HepG2 (cell line): ENCODE measurements at regions not wholly inside any gene's neighbourhood (a gene's known extent, or its start where the extent isn't known, plus 50 kb on each side); places are given as distances from the start of the nearest gene placed in this dataset.
A peak's percentile ranks its signal among the peaks of the same experiment; 100 is the strongest.

ENCODE experiments used
- ATAC-seq: fragments of 200-7000 bp; cut with Tn5 transposase; 3 replicates; pipeline ENCODE4 v1.9.1; 2020; ENCODE audit warnings: mild to moderate bottlenecking, moderate library complexity
- BruUV-seq: library from RNA; stranded (reverse); fragments of 400-500 nt; replicated peaks from 2 replicates; lab custom pipeline; 2021; lab: Mats Ljungman, UMichigan
- CTCF ChIA-PET: fragments of 300-600 bp; formaldehyde crosslinking; extraction: SDS; loops from one replicate; lab custom pipeline; 2021; ENCODE audit warnings: low total read pairs, inconsistent platforms, low intra/inter-chr PET ratio; lab: Yijun Ruan, JAX
- POLR2A ChIA-PET: fragments of 350-600 bp; sonication (Branson Sonifier 250); formaldehyde crosslinking; loops from one replicate; lab custom pipeline; 2020; ENCODE audit warnings: antibody characterized with exemption, inconsistent platforms; lab: Yijun Ruan, JAX
- DNase-seq: peaks from one replicate; pipeline ENCODE4 v3.0.0-alpha.2; 2015; ENCODE audit warnings: low spot score
- FAIRE-seq: peaks from 3 replicates; lab custom pipeline; 2011; peaks lifted over from hg19 to GRCh38; lab: Jason Lieb, UNC
- H2AFZ ChIP-seq: one replicate; pipeline ENCODE4 v1.6.1; 2011; ENCODE audit warnings: low read length, inconsistent platforms
- H3K27ac ChIP-seq: fragments of 300-600 bp; 3 replicates; pipeline ENCODE4 v1.8.0; 2011; ENCODE audit warnings: mixed run types, mild to moderate bottlenecking, mixed read lengths, low read length, inconsistent platforms; ENCODE audit not compliant: insufficient read depth; ENCODE audit errors: extremely low read length
- H3K27me3 ChIP-seq, 2 experiments: fragments of 200-600 bp in 1 of 2; 2 replicates in 1 of 2; 3 replicates in 1 of 2; pipeline versions ENCODE4 v1.6.0 to v1.8.0; 2011; ENCODE audit warnings: low read length in 2 of 2, mild to moderate bottlenecking in 2 of 2, moderate library complexity in 2 of 2, inconsistent platforms in 1 of 2; ENCODE audit not compliant: insufficient read depth in 2 of 2, control insufficient read depth in 1 of 2
- H3K36me3 ChIP-seq, 2 experiments: fragments of 200-600 bp in 1 of 2; replicated peaks in 1 of 2; 2 replicates in 1 of 2; 3 replicates in 1 of 2; pipeline versions ENCODE4 v1.5.1 to v1.8.0; 2011; ENCODE audit warnings: low read length in 2 of 2, inconsistent platforms in 1 of 2; ENCODE audit not compliant: insufficient read depth in 2 of 2, control insufficient read depth in 1 of 2
- H3K4me1 ChIP-seq: 2 replicates; pipeline ENCODE4 v1.5.1; 2012; ENCODE audit warnings: low read length, inconsistent platforms; ENCODE audit not compliant: insufficient read depth
- H3K4me2 ChIP-seq: 2 replicates; pipeline ENCODE4 v1.6.0; 2011; ENCODE audit warnings: low read depth, low read length, inconsistent platforms
- H3K4me3 ChIP-seq, 3 experiments: fragments of 200-600 bp in 1 of 3; sonication (generic), shearing (Covaris generic) in 1 of 3; replicated peaks in 1 of 3; 2 replicates each; pipeline ENCODE4 v1.5.1; 2011 to 2016; ENCODE audit warnings: low read length in 3 of 3, inconsistent platforms in 2 of 3, low read depth in 2 of 3, mild to moderate bottlenecking in 2 of 3, control low read depth in 1 of 3, mixed read lengths in 1 of 3; ENCODE audit not compliant: insufficient read depth in 1 of 3
- H3K79me2 ChIP-seq: one replicate; pipeline ENCODE4 v1.6.1; 2011; ENCODE audit warnings: low read length, inconsistent platforms; ENCODE audit not compliant: insufficient read depth
- H3K9ac ChIP-seq: 2 replicates; pipeline ENCODE4 v1.6.0; 2011; ENCODE audit warnings: mild to moderate bottlenecking, low read depth, low read length, inconsistent platforms; ENCODE audit not compliant: insufficient read depth
- H3K9me3 ChIP-seq: 2 replicates; pipeline ENCODE4 v1.5.1; 2012; ENCODE audit warnings: mild to moderate bottlenecking, low read length
- H4K20me1 ChIP-seq: 2 replicates; pipeline ENCODE4 v1.6.0; 2011; ENCODE audit warnings: inconsistent platforms, mild to moderate bottlenecking, low read length, moderate library complexity; ENCODE audit not compliant: insufficient read depth
- ARNT ChIP-seq: fragments of 450-650 bp; IDR thresholded peaks from 2 replicates; pipeline ENCODE4 v1.6.1; 2017
- CAMTA2 ChIP-seq: sonication (generic); formaldehyde crosslinking; IDR thresholded peaks from 2 replicates; pipeline ENCODE4 v1.4.0; 2020; ENCODE audit warnings: mild to moderate bottlenecking, missing genetic modification reagents, borderline replicate concordance
- CBX1 ChIP-seq: IDR thresholded peaks from one replicate; pipeline ENCODE4 v1.6.1; 2016; ENCODE audit warnings: antibody characterized with exemption, low read depth
- MATR3 ChIP-seq: sonication (generic); formaldehyde crosslinking; IDR thresholded peaks from 2 replicates; pipeline ENCODE4 v1.4.0; 2020; ENCODE audit warnings: missing genetic modification reagents
- MED8 ChIP-seq: sonication (generic); formaldehyde crosslinking; IDR thresholded peaks from 2 replicates; pipeline ENCODE4 v1.8.1; 2023; ENCODE audit warnings: mild to moderate bottlenecking, missing genetic modification reagents; ENCODE audit not compliant: insufficient replicate concordance
- NFRKB ChIP-seq: fragments of 450-650 bp; IDR thresholded peaks from 2 replicates; pipeline ENCODE4 v1.6.1; 2017
- PLSCR1 ChIP-seq: sonication (generic); formaldehyde crosslinking; IDR thresholded peaks from 2 replicates; pipeline ENCODE4 v1.5.0; 2020; ENCODE audit warnings: missing genetic modification reagents, mild to moderate bottlenecking, borderline replicate concordance
- SNAPC4 ChIP-seq: sonication (generic); formaldehyde crosslinking; IDR thresholded peaks from 2 replicates; pipeline ENCODE4 v1.4.0; 2020; ENCODE audit warnings: mild to moderate bottlenecking, missing genetic modification reagents
- TEAD3 ChIP-seq: optimal IDR thresholded peaks from 2 replicates; pipeline ENCODE3; 2016; ENCODE audit warnings: borderline replicate concordance
- THAP7 ChIP-seq: sonication (generic); formaldehyde crosslinking; IDR thresholded peaks from 2 replicates; pipeline ENCODE4 v1.8.1; 2023; ENCODE audit warnings: mild to moderate bottlenecking, missing genetic modification reagents
- ZMAT3 ChIP-seq: sonication (generic); formaldehyde crosslinking; conservative IDR thresholded peaks from 2 replicates; pipeline ENCODE4 v1.7.0; 2021; ENCODE audit warnings: missing genetic modification reagents
- ZNF282 ChIP-seq: fragments of 450-650 bp; IDR thresholded peaks from 2 replicates; pipeline ENCODE4 v1.6.1; 2018; ENCODE audit not compliant: partially characterized antibody
- WGBS: methylation state at CpG from one replicate; pipeline ENCODE4 v1.1.6; 2017; ENCODE audit warnings: low lambda C conversion rate; 5-methylcytosine and 5-hydroxymethylcytosine counted together
- in situ Hi-C: cut with HindIII; loops from 2 replicates; pipeline ENCODE4 v1.10.0; 2017; ENCODE audit warnings: low pct_unique_long_range_greater_than_20kb; ENCODE audit not compliant: extremely low pct_ligation_motif_present
- intact Hi-C: fragments of 100-400 bp; cut with micrococcal nuclease; formaldehyde crosslinking; loops from one replicate; pipeline ENCODE4 v1.10.0; 2022; ENCODE audit not compliant: unreplicated experiment

GRCh38 chr6:26250698-26251044 is 114.3 kb upstream of the BTN3A2 start (continued):
- no peak for TF ChIP-seq MATR3
- TF ChIP-seq THAP7 (CRISPR knock-in tag): no peak

- no peak for FAIRE-seq
- in situ Hi-C loops: no loop called here
- intact Hi-C loops: no loop called here
- no peak for ATAC-seq
- Histone ChIP-seq H3K36me3 (no peaks in the 10 kb centered on the region), H3K4me1 (peaks cover 54% of the 10 kb centered on the region), H3K79me2 (no peaks in the 10 kb centered on the region), H3K4me3 (peak overlapping the region; percentile 49 to 80 (median 55)), H3K27me3 (peaks cover 2 to 29% of the 10 kb centered on the region in 2 experiments; a peak in 3 of 5 replicates), H2AFZ (peak overlapping the region; percentile 49), H3K4me2 (peak overlapping the region; percentile 97), H4K20me1 (no peaks in the 10 kb centered on the region), H3K9me3 (no peaks in the 10 kb centered on the region), H3K9ac (peak overlapping the region; percentile 44), H3K27ac (peak overlapping the region; percentile 43)
- ChIA-PET CTCF (no interaction called here), POLR2A (interaction anchor here (1.0 to 2.5 kb wide), 8 partner anchors 8 to 127 kb away, joined by 4 to 20 read pairs (median 6); a partner anchor contains a TSS)
- BruUV-seq: TSS peak; percentile 99
- DNase-seq: no peak
- 7% methylated on average over 27 of the region's 32 CpGs for WGBS
- TF ChIP-seq MED8 (CRISPR knock-in tag) (peak; percentile 60), ZMAT3 (CRISPR knock-in tag) (no peak), ZNF282 (no peak), TEAD3 (CRISPR knock-in tag) (peak; percentile 9), CAMTA2 (CRISPR knock-in tag) (no peak), NFRKB (no peak), ARNT (no peak), PLSCR1 (CRISPR knock-in tag) (no peak), CBX1 (no peak), SNAPC4 (CRISPR knock-in tag) (0 out of 2 replicates have a peak, but pooled peaks have one; percentile 52)
Measured at GRCh38 chr6:26251354-26252076, 113.5 kb upstream of the BTN3A2 start.
